DOHH2 (cell line): ENCODE measurements at regions not wholly inside any gene's neighbourhood (a gene's known extent, or its start where the extent isn't known, plus 50 kb on each side); places are given as distances from the start of the nearest gene placed in this dataset.

ENCODE experiments used
- CTCF ChIP-seq: fragments of 200-600 bp; sonication (generic); IDR thresholded peaks from one replicate; pipeline ENCODE4 v1.5.1; 2014; ENCODE audit warnings: antibody characterized with exemption, mild to moderate bottlenecking, low read depth, low read length; ENCODE audit not compliant: poor library complexity, severe bottlenecking
- EZH2phosphoT487 ChIP-seq: fragments of 200-600 bp; sonication (generic); IDR thresholded peaks from 2 replicates; pipeline ENCODE4 v1.6.1; 2017; ENCODE audit warnings: borderline replicate concordance, mild to moderate bottlenecking, antibody characterized with exemption, low read length, moderate library complexity, mixed read lengths

- TF ChIP-seq CTCF: no peak
- TF ChIP-seq EZH2phosphoT487: no peak
Observed at GRCh38 chr9:78782234-78782633, 485.3 kb downstream of the PSAT1 start.
